ENCODE measurements at regions not wholly inside any gene's neighbourhood (a gene's known extent, or its start where the extent isn't known, plus 50 kb on each side); places are given as distances from the start of the nearest gene placed in this dataset.

DNA sequence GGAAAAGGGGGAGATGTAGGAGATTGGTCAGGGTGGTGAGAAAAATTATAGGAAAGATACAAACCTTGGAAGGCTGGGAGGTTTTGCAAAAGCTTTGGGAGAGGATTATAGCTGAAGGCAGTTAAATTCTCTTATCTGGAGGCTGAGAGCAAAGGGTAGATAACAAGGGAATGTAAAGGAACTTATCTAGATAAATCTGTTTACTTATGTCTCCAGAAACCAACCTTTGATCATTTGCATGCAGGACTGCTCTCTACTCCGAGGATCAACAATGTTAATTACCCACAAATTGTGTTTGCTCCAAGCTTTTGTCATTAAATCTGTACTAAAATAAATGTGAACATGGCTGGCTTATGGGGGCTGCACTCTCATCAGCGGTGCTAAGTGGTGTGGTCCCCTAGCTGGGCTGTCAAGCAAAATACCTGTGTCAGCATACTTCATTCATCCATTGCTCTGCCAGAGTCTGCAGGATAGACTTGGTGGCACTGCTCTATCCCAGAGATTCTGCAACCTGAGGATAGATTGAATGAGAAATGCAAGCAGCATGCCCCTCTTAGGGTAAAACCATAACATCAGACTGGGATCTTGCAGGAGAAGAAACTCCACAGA lies 1599.2 kb upstream of the TENM4 start:
- ChIA-PET CTCF (ENCODE audit: partially characterized antibody) (no interaction called here), POLR2A (ENCODE audit: partially characterized antibody) (no interaction called here)
- no peak overlapping the region for H3K4me3 ChIP-seq (ENCODE audit: low read length in 2 of 2)
- Mint-ChIP-seq H3K4me3 (no peak overlapping the region), H3K4me1 (no peaks in the 10 kb centered on the region), H3K36me3 (no peaks in the 10 kb centered on the region), H3K9me3 (peaks cover 7 to 37% (median 23%) of the 10 kb centered on the region in 8 donors), H3K27ac (no peak overlapping the region), H3K27me3 (no peaks in the 10 kb centered on the region)
- H3K9me3 ChIP-seq (ENCODE audit: control insufficient read depth in 1 of 2, low read length in 2 of 2) = peaks cover 0 to 7% of the 10 kb centered on the region in 2 donors
- H3K36me3 ChIP-seq (ENCODE audit: insufficient read depth, low read length) = no peaks in the 10 kb centered on the region
- H3K27me3 ChIP-seq (ENCODE audit: insufficient read depth, low read length) = no peaks in the 10 kb centered on the region
- intact Hi-C loops (cut with micrococcal nuclease) = no loop called here
- H3K27ac ChIP-seq (ENCODE audit: low read depth, low read length) = no peak overlapping the region
- H3K4me1 ChIP-seq (ENCODE audit: insufficient read depth, low read length) = no peaks in the 10 kb centered on the region
- DNase-seq = no peak

DNA sequence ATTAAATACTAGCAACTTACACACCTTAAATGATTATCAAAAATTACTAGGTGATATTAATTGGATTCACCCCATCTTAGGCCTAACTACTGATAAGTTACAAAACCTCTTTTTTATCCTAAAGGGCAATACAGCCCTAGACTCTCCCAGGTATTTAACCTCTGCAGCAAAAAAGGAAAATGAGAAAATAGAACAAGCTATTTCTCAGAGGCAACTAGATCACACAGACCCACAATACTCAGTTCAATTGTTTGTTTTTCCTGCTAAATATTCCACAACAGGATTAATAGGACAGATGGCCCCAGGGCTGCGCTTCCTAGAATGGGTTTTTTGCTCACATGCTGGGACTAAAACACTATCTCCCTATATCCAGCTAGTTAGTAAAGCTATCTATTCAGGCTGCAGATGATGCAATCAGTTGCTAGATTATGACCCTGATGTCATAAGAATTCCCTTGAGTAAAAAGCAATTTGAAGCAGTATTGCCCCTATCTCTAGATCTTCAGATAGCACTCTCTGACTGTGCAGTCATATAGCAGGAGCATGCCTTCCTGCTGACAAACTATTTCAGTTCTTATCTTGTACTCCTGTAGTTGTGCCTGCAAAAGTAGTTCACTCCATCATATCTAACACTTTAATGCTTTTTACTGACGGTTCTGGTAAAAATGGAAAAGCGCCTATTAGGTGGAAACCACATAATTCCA lies 1595.5 kb upstream of the TENM4 start:
- Mint-ChIP-seq H3K27ac (no peak overlapping the region), H3K9me3 (peaks cover 7 to 53% (median 28%) of the 10 kb centered on the region in 8 donors), H3K4me1 (no peaks in the 10 kb centered on the region), H3K27me3 (no peaks in the 10 kb centered on the region), H3K4me3 (no peak overlapping the region), H3K36me3 (no peaks in the 10 kb centered on the region)
- H3K27me3 ChIP-seq (ENCODE audit: insufficient read depth, low read length) = no peaks in the 10 kb centered on the region
- no peak for DNase-seq
- ChIA-PET POLR2A (ENCODE audit: partially characterized antibody) (no interaction called here), CTCF (ENCODE audit: partially characterized antibody) (no interaction called here)
- intact Hi-C loops (cut with micrococcal nuclease) = no loop called here
- H3K36me3 ChIP-seq (ENCODE audit: insufficient read depth, low read length) = no peaks in the 10 kb centered on the region
- H3K4me3 ChIP-seq (ENCODE audit: low read length in 2 of 2) = no peak overlapping the region
- no peak overlapping the region for H3K27ac ChIP-seq (ENCODE audit: low read depth, low read length)
- H3K9me3 ChIP-seq (ENCODE audit: control insufficient read depth in 1 of 2, low read length in 2 of 2) = peaks cover 0 to 7% of the 10 kb centered on the region in 2 donors
- no peaks in the 10 kb centered on the region for H3K4me1 ChIP-seq (ENCODE audit: insufficient read depth, low read length)

DNA sequence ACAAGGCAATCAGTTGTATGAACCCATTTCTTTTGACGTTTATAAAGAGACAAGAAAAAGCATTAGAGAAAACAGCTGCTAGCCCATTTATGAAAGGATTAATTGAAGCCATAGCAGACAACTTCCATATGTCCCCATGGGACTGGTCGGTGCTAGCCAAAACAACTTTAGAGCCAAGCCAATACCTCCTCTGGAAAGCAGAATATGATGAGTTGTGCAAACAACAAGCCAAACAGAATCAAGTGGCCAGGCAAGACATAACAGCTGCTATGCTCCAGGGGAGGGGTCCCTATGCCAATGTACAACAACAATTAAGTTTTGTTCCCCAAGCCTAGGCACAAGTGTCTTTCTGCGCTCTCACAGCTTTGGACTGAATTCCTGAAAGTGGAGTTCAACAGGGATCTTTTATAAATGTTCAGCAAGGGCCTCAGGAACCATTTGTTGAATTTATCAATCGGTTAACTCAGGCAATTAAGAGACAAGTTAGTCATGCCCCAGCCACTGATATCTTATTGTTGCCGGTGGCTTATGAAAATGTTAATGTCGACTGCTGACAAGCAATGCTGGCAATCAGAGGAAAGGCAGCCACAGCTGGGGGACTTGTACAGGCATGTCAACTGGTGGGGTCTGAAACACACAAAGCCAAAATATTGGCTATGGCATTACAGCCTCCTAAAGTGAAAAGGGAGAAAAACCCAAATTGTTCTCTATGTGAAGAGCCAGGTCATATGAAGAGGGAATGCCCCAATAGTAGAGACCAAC lies 1593.1 kb upstream of the TENM4 start:
- Mint-ChIP-seq H3K27me3 (no peaks in the 10 kb centered on the region), H3K9me3 (peaks cover 3 to 50% (median 27%) of the 10 kb centered on the region in 8 donors), H3K4me1 (no peaks in the 10 kb centered on the region), H3K36me3 (no peaks in the 10 kb centered on the region), H3K4me3 (no peak overlapping the region), H3K27ac (no peak overlapping the region)
- H3K4me1 ChIP-seq (ENCODE audit: insufficient read depth, low read length) = no peaks in the 10 kb centered on the region
- DNase-seq = no peak
- no peaks in the 10 kb centered on the region for H3K36me3 ChIP-seq (ENCODE audit: insufficient read depth, low read length)
- ChIA-PET CTCF (ENCODE audit: partially characterized antibody) (no interaction called here), POLR2A (ENCODE audit: partially characterized antibody) (no interaction called here)
- H3K27ac ChIP-seq (ENCODE audit: low read depth, low read length) = no peak overlapping the region
- intact Hi-C loops (cut with micrococcal nuclease) = no loop called here
- no peaks in the 10 kb centered on the region for H3K27me3 ChIP-seq (ENCODE audit: insufficient read depth, low read length)
- peaks cover 0 to 7% of the 10 kb centered on the region in 2 donors for H3K9me3 ChIP-seq (ENCODE audit: control insufficient read depth in 1 of 2, low read length in 2 of 2)
- no peak overlapping the region for H3K4me3 ChIP-seq (ENCODE audit: low read length in 2 of 2)

GRCh38 chr11:81032906-81033305 lies 1592.1 kb upstream of the TENM4 start:
- no peaks in the 10 kb centered on the region for H3K4me1 Mint-ChIP-seq
- POLR2A ChIA-PET (ENCODE audit: partially characterized antibody) = no interaction called here

GRCh38 chr11:81030186-81030585 lies 1589.4 kb upstream of the TENM4 start:
- no peak for DNase-seq
- Histone ChIP-seq H3K36me3 (ENCODE audit: insufficient read depth, low read length) (no peaks in the 10 kb centered on the region), H3K27ac (ENCODE audit: low read depth, low read length) (no peak overlapping the region), H3K4me3 (ENCODE audit: low read length in 2 of 2) (no peak overlapping the region), H3K9me3 (ENCODE audit: control insufficient read depth in 1 of 2, low read length in 2 of 2) (no peaks in the 10 kb centered on the region), H3K27me3 (ENCODE audit: insufficient read depth, low read length) (no peaks in the 10 kb centered on the region), H3K4me1 (ENCODE audit: insufficient read depth, low read length) (no peaks in the 10 kb centered on the region)
- Mint-ChIP-seq H3K9me3 (peaks cover 0 to 26% (median 13%) of the 10 kb centered on the region in 8 donors), H3K36me3 (no peaks in the 10 kb centered on the region), H3K27ac (no peak overlapping the region), H3K27me3 (no peaks in the 10 kb centered on the region), H3K4me3 (no peak overlapping the region), H3K4me1 (no peaks in the 10 kb centered on the region)
- ChIA-PET CTCF (ENCODE audit: partially characterized antibody) (no interaction called here), POLR2A (ENCODE audit: partially characterized antibody) (no interaction called here)
- intact Hi-C loops (cut with micrococcal nuclease) = no loop called here

More at GRCh38 chr11:81032906-81033305, 1592.1 kb upstream of the TENM4 start:
- no peaks in the 10 kb centered on the region for H3K27me3 ChIP-seq (ENCODE audit: insufficient read depth, low read length)
- H3K4me3 Mint-ChIP-seq = no peak overlapping the region
- no peak overlapping the region for H3K27ac Mint-ChIP-seq
- H3K4me1 ChIP-seq (ENCODE audit: insufficient read depth, low read length) = no peaks in the 10 kb centered on the region
- H3K27me3 Mint-ChIP-seq = no peaks in the 10 kb centered on the region
- no peak for DNase-seq
- no peak overlapping the region for H3K27ac ChIP-seq (ENCODE audit: low read depth, low read length)
- H3K9me3 ChIP-seq (ENCODE audit: control insufficient read depth in 1 of 2, low read length in 2 of 2) = peaks cover 0 to 7% of the 10 kb centered on the region in 2 donors
- CTCF ChIA-PET (ENCODE audit: partially characterized antibody) = no interaction called here
- no peak overlapping the region for H3K4me3 ChIP-seq (ENCODE audit: low read length in 2 of 2)
- H3K9me3 Mint-ChIP-seq = peaks cover 3 to 50% (median 26%) of the 10 kb centered on the region in 8 donors
- H3K36me3 Mint-ChIP-seq = no peaks in the 10 kb centered on the region
- H3K36me3 ChIP-seq (ENCODE audit: insufficient read depth, low read length) = no peaks in the 10 kb centered on the region
- intact Hi-C loops (cut with micrococcal nuclease) = no loop called here

- no peaks in the 10 kb centered on the region for H3K9me3 ChIP-seq (ENCODE audit: control insufficient read depth in 1 of 2, low read length in 2 of 2)
- no peak overlapping the region for H3K27ac Mint-ChIP-seq
- no peaks in the 10 kb centered on the region for H3K36me3 ChIP-seq (ENCODE audit: insufficient read depth, low read length)
- H3K4me3 Mint-ChIP-seq = no peak overlapping the region
- ChIA-PET CTCF (ENCODE audit: partially characterized antibody) (no interaction called here), POLR2A (ENCODE audit: partially characterized antibody) (no interaction called here)
- no peak overlapping the region for H3K27ac ChIP-seq (ENCODE audit: low read depth, low read length)
- H3K27me3 Mint-ChIP-seq = no peaks in the 10 kb centered on the region
- no peak overlapping the region for H3K4me3 ChIP-seq (ENCODE audit: low read length in 2 of 2)
- H3K36me3 Mint-ChIP-seq = no peaks in the 10 kb centered on the region
- intact Hi-C loops (cut with micrococcal nuclease) = no loop called here
- H3K4me1 ChIP-seq (ENCODE audit: insufficient read depth, low read length) = no peaks in the 10 kb centered on the region
- no peaks in the 10 kb centered on the region for H3K27me3 ChIP-seq (ENCODE audit: insufficient read depth, low read length)
- DNase-seq = no peak
- no peaks in the 10 kb centered on the region for H3K4me1 Mint-ChIP-seq
- peaks cover 0 to 6% (median 3%) of the 10 kb centered on the region in 8 donors for H3K9me3 Mint-ChIP-seq
Measured at GRCh38 chr11:81026032-81026431, 1585.2 kb upstream of the TENM4 start.

DNA sequence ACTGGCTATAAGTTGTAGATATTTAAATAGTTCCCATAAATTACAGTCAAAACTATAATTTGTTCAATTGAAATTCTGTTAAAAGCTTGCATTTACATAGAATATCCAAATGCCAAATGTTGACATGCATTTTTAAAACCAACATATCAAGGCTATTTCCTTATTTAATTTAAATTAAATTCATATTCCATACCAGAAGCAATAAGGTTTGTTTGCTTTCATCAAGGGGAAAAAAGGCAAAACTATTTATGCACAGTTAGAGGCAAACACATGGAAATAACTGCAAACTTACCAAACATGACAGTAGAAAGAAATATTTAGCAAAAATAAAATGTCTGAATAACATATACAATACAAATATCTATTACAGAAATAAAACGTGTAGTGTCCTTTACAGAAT lies 1581.2 kb upstream of the TENM4 start:
- CTCF ChIA-PET (ENCODE audit: partially characterized antibody) = no interaction called here
- Mint-ChIP-seq H3K4me1 (no peaks in the 10 kb centered on the region), H3K36me3 (no peaks in the 10 kb centered on the region), H3K4me3 (no peak overlapping the region), H3K27me3 (no peaks in the 10 kb centered on the region), H3K9me3 (peaks cover 2 to 8% (median 4%) of the 10 kb centered on the region in 8 donors), H3K27ac (no peak overlapping the region)
- no peaks in the 10 kb centered on the region for H3K4me1 ChIP-seq (ENCODE audit: insufficient read depth, low read length)
- no peak for DNase-seq
- H3K9me3 ChIP-seq (ENCODE audit: control insufficient read depth in 1 of 2, low read length in 2 of 2) = no peaks in the 10 kb centered on the region
- H3K4me3 ChIP-seq (ENCODE audit: low read length in 2 of 2) = no peak overlapping the region
- intact Hi-C loops (cut with micrococcal nuclease) = no loop called here
- no peak overlapping the region for H3K27ac ChIP-seq (ENCODE audit: low read depth, low read length)
- POLR2A ChIA-PET (ENCODE audit: partially characterized antibody) = no interaction called here
- H3K27me3 ChIP-seq (ENCODE audit: insufficient read depth, low read length) = no peaks in the 10 kb centered on the region
- no peaks in the 10 kb centered on the region for H3K36me3 ChIP-seq (ENCODE audit: insufficient read depth, low read length)

Measured in CD4-positive, alpha-beta memory T cell (primary cell).